Stimulated activated CD4-positive, alpha-beta T cell treated with anti-CD3 and anti-CD28 coated beads, TNF-alpha, amount 100 ng/mL, for 4 hours (primary cell): ENCODE measurements at regions not wholly inside any gene's neighbourhood (a gene's known extent, or its start where the extent isn't known, plus 50 kb on each side); places are given as distances from the start of the nearest gene placed in this dataset.
"Not testable (repeated sequence)": the region's sequence is repeated elsewhere in the genome, so short reads cannot be mapped to it uniquely, and the experiment has no call there.

ENCODE experiments used
- DNase-seq, 3 experiments: peaks; one replicate each; pipeline ENCODE4 v3.0.0-alpha.2; 2020; ENCODE audit warnings: low read depth in 3 of 3

GRCh38 chr15:84152381-84152979 lies 83.1 kb upstream of the GOLGA6L4 start:
- DNase-seq = not testable (repeated sequence)

- not testable (repeated sequence) for DNase-seq
Observed at GRCh38 chr15:84153655-84154140, 81.9 kb upstream of the GOLGA6L4 start.

GRCh38 chr15:84154314-84154713 lies 81.3 kb upstream of the GOLGA6L4 start:
- DNase-seq = not testable (repeated sequence)

GRCh38 chr15:84154787-84155186 lies 80.8 kb upstream of the GOLGA6L4 start:
- DNase-seq = not testable (repeated sequence)

- not testable (repeated sequence) for DNase-seq
Observed at GRCh38 chr15:84155792-84156587, 79.6 kb upstream of the GOLGA6L4 start.

- DNase-seq = not testable (repeated sequence)
Observed at GRCh38 chr15:84156588-84156840, 79.1 kb upstream of the GOLGA6L4 start.

GRCh38 chr15:84157056-84157632 lies 78.4 kb upstream of the GOLGA6L4 start:
- not testable (repeated sequence) for DNase-seq

- not testable (repeated sequence) for DNase-seq
Observed at GRCh38 chr15:84157857-84158256, 77.7 kb upstream of the GOLGA6L4 start.

GRCh38 chr15:84159346-84160269 lies 76.0 kb upstream of the GOLGA6L4 start:
- DNase-seq = not testable (repeated sequence)

- DNase-seq = not testable (repeated sequence)
Observed at GRCh38 chr15:84164423-84165292, 70.9 kb upstream of the GOLGA6L4 start.

GRCh38 chr15:84170029-84170428 lies 65.5 kb upstream of the GOLGA6L4 start:
- DNase-seq = not testable (repeated sequence)

- DNase-seq = not testable (repeated sequence)
Observed at GRCh38 chr15:84173231-84173610, 62.4 kb upstream of the GOLGA6L4 start.
